ENCODE measurements at regions not wholly inside any gene's neighbourhood (a gene's known extent, or its start where the extent isn't known, plus 50 kb on each side); places are given as distances from the start of the nearest gene placed in this dataset.

- DNase-seq (ENCODE audit: low read depth, low spot score) = no peak
Observed at GRCh38 chr5:117812861-117813260, 1175.5 kb downstream of the DTWD2 start.

GRCh38 chr5:117809251-117809650 is 1179.1 kb downstream of the DTWD2 start:
- DNase-seq (ENCODE audit: low read depth, low spot score) = no peak

DNA sequence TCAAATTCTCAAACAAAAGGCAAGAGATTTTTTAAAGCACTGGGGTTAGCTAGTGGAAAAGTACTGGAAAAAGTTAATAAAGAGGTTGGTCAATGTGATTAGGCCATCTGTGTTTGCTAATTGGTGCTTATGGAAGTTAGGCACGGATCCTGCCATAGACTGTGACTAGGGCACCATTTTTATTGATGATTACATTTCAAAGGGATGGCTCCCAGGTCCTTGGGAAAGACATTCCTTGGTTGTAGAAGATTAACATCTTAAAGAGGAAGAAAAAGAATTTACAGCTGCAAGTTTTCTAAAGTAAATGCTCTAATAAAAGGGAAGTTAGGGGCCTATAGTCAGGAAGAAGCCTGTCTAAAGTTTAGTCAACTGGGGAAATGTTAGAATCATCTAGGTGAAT is 1183.3 kb downstream of the DTWD2 start:
- DNase-seq (ENCODE audit: low read depth, low spot score) = no peak

GRCh38 chr5:117803533-117803932 is 1184.8 kb downstream of the DTWD2 start:
- no peak for DNase-seq (ENCODE audit: low read depth, low spot score)

DNA sequence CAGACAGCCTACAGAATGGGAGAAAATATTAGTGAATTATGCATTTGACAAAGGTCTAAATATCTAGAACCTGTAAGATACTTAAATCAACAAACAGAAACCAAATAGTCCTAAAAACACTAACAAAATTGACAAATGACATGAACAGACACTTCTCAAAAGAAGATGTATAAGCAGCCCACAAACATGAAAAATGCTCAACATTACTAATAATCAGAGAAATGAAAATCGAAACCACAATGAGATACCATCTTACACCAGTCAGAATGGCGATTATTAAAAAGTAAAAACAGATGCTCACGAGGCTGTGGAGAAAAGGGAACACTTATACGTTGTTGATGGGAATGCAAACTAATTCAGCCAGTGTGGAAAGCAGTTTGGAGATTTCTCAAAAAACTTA is 1186.8 kb downstream of the DTWD2 start:
- no peak for DNase-seq (ENCODE audit: low read depth, low spot score)

DNA sequence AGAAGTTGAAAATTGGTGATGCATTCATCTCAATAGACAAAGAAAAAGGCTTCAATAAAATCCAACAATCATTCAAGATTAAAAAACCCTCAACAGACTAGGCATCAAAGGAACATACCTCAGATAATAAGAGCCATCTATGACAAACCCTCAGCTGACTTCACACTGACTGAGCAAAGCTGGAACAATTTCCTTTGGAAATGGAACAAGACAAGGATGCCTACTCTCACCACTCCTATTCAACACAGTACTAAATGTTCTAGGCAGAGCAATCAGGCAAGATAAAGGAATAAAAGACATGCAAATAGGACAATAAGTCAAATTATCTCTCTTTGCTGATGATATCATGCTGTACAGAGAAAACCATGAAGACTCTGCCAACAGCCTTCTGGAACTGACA is 1188.1 kb downstream of the DTWD2 start:
- DNase-seq (ENCODE audit: low read depth, low spot score) = no peak

- DNase-seq (ENCODE audit: low read depth, low spot score) = no peak
Observed at GRCh38 chr5:117794847-117795246, 1193.5 kb downstream of the DTWD2 start.

GRCh38 chr5:117793963-117794362 is 1194.4 kb downstream of the DTWD2 start:
- DNase-seq (ENCODE audit: low read depth, low spot score) = no peak

DNA sequence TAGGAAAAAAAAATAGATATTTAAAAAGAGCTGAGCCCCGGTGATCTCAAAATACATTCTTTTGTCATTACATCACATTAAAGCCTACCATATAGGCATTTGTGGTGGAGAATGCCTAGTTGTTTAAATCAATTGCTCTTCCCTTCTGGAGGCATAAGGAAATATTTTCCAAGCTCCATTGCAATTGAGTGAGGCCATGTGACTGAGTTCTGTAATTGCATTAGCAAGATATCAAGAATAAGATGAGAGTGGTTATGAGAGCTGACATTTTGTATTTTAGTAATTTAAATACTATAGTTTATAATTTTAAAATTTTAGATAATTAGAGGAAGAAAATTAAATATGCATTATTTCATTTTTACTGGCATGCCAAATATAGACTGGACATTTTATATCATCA is 1195.9 kb downstream of the DTWD2 start:
- no peak for DNase-seq (ENCODE audit: low read depth, low spot score)

DNA sequence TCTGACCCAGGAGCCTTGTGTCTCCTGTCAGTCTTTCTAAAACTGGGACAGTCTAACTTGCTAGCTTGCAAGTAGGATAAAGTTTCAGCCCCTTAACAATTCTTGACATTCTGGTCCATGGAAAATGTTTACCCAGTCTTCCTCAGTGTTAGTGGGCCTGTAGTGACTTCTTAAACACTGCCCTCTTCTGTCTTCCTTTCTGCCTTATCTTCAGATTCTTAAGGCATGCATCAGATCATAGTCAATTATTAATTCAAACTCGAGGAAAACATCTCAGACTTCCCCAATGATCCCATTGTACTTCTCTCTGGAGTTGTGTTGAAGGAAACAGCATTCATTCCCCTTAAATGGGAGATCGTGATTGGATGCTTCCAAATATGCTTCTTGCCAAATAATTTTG is 1199.8 kb downstream of the DTWD2 start:
- DNase-seq (ENCODE audit: low read depth, low spot score) = no peak

- no peak for DNase-seq (ENCODE audit: low read depth, low spot score)
Observed at GRCh38 chr5:117779171-117779570, 1204.5 kb upstream of the SEMA6A start.

DNA sequence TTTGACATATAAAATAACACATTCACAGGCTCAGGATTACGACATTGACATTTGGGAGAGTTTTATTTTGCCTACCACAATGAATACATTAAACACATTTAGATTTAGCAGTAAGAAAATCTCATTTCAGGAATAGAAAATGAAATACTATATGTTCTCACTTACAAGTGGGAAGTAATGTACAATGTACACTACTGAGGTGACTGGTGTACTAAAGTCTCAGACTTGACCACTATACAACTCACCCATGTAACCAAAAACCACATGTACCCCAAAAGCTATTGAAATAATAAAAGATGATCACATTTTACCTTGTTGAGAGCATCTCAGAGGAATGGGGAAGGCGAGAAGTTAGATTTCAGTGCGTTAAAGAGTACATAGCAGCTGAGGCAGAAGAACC is 1202.4 kb upstream of the SEMA6A start:
- no peak for DNase-seq (ENCODE audit: low read depth, low spot score)

DNA sequence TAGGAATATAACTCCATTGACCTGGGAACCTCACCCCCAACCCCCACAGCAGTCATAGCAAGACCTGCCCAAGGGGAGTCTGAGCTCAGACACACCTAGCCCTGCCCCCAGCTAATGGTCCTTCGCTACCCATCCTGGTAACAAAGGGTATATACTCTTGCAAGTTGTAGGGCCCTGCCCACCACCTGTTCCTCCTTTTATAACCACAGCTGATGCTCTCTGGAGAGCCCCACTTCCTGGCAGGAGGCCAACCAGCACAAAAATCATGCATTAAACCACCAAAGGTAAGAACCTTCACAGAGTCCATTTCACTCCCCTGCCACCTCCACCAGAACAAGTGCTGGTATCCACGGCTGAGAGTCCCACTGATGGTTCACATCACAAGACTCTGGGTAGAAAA is 1195.3 kb upstream of the SEMA6A start:
- no peak for DNase-seq (ENCODE audit: low read depth, low spot score)

DNA sequence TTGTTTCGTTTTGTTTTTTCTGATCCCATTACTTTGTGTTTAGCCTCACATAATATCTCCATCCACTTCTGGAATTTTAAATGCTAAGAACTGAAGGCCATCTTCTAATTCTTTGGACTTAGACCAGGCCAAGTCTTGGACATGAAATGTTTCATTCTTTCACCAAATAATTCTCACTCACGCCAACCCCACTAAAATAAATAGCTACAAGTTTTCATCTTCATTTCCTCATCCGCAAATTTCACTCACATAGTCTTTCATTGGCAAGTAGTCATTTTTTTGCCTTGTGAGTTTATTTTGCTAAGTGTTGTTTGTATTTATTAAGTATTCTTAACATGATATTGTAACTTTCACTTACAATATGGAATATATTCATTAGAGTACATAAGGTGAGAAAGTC is 1188.6 kb upstream of the SEMA6A start:
- DNase-seq (ENCODE audit: low read depth, low spot score) = no peak

DNA sequence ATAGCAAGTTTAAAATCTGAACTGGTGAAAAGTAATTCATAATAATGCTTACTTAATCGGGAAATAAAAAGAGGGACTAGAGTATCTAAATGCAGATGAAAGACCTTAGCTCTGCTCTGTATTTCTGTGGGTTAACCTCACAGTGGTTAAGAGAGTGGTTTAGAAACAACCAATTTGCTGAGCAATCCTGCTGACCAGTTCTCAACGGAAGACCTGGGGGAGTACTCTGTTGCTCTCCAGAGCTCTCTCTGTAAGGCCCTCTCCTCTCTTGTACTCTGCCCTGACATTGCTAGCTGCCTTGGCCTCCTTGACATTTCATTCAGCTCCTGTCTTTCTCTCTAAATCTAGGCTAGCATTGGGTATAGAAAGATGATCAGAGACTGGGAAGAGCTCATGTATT is 1186.6 kb upstream of the SEMA6A start:
- DNase-seq (ENCODE audit: low read depth, low spot score) = no peak

DNA sequence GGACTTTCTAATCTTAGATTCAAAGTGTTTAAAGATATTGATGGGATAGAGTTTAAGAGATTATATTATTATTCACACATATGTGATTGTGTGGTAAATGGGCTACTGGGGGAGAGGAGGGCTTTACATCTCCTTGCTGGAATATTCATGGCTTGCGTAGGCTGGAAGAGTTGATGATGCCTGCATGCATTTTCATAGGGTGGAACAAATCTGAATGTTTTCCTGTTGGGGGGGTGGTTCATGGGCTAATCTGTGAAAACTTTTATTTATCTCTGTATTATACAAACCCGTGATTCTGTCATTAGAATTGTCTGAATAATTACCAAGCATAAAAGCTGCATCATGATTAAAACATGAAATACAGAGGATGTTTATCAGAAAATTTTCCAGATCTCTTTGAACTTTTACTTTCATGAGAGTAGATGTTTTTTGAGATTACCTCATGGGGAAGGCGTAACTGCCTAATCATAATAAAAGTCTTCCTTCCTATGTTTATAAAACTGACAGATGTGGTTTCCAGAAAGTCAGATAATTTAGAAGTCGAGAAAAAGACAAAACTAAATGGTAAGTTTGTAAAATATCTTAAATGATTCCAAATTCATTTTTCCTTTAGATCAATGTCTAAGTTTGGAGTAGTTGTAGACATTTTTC is 1185.4 kb upstream of the SEMA6A start:
- DNase-seq (ENCODE audit: low read depth, low spot score) = no peak

DNA sequence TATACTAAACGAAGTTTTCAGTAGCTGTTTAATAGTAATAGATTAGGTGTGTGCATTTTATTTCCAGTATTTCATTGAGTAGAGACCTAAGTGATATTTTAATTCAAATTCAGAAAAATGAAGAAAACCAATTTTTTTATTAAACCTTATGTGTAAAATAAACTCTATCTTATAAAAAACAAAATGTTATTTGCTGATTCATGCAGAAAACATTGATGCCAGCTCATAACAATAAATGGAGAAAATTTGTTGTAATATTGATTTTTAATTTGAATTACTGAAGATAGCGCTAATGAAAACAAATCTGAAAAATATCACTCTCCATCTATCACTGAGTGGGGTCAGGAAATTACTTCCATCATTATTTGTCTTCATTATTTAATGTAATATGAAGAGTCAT is 1177.8 kb upstream of the SEMA6A start:
- no peak for DNase-seq (ENCODE audit: low read depth, low spot score)

DNA sequence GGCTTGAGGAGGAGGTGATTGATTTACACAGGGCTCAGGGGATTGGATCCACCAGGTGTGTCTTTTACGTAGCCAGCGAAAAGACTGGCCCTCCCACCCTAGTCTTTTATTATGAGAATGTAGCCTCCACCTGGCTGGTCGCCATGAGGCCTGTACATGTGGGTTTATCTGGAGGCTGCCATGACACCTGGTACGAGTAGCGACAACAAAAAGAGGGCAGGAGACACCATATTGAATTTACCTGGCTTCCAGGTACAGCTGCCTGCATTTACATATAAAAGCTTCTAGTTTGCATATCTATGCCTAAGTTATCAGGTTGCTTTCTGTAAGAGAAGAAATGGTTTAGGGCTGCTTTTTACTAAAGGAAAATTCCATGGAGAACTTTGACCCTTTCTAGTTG is 1173.7 kb upstream of the SEMA6A start:
- DNase-seq (ENCODE audit: low read depth, low spot score) = peak; percentile 48

DNA sequence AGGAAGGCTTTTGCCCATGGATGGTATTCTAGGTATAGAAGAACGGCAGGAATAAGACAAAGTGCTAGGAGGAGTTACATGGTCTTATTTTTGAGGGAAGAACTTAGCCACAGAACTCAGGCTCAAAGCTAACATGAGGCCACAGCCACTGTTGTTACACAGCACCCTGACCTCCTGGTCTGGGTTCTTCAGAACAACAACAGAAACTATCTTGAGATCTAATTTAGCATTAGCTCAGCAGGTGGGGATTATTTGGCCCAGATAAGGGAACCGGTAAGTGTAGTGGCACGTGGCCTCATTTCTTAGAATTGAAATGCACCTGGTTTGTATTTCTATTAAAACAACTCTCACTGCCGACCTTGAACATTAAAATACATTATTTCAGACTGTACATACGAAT is 1168.7 kb upstream of the SEMA6A start:
- DNase-seq (ENCODE audit: low read depth, low spot score) = no peak

DNA sequence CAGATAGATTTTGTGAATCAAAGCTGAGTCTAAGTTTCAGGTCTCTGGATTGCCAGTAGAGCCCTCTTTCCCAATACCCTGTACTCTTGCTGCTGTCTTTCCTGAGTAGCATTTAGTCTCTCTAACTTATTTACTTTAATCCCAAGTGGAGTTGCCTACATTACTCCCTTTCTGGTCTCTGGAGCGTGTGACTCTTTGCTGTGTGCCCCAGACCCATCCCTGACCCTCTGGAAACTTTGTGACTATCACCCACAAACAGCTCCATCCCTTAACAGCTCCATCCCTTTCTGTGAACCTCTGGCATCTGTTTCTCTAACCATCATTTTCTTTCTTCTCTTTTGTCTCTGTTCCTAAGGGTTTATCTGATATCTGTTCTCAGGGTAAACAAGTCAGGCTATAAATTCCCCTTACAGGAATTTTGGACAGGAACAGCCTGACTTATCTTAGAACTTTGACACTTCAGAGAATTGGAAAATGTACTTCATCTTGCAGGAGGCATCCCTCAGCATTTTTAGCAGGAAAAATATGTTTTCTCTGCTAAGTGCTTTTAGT is 1167.1 kb upstream of the SEMA6A start:
- no peak for DNase-seq (ENCODE audit: low read depth, low spot score)

GRCh38 chr5:117740268-117740667 is 1165.6 kb upstream of the SEMA6A start:
- no peak for DNase-seq (ENCODE audit: low read depth, low spot score)

GRCh38 chr5:117738571-117738970 is 1163.9 kb upstream of the SEMA6A start:
- no peak for DNase-seq (ENCODE audit: low read depth, low spot score)

DNA sequence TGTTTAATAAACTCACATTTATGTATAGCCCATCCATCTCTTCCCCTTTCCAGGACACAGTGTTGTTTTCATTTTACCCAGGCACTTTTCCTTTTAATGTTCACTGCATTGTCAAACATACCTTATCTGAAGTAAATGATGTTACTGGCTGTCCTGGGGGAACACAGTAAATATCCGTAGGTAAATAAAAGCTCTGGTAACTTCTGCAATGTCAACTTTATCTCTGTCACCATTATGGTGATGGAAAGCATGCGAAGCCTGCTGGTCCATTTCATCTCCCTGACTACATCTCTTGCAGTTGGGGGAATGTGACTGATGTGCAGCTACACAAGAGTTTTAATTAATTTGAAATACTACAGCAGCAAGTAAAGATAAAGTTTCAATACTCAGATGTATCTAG is 1162.1 kb upstream of the SEMA6A start:
- DNase-seq (ENCODE audit: low read depth, low spot score) = no peak

DNA sequence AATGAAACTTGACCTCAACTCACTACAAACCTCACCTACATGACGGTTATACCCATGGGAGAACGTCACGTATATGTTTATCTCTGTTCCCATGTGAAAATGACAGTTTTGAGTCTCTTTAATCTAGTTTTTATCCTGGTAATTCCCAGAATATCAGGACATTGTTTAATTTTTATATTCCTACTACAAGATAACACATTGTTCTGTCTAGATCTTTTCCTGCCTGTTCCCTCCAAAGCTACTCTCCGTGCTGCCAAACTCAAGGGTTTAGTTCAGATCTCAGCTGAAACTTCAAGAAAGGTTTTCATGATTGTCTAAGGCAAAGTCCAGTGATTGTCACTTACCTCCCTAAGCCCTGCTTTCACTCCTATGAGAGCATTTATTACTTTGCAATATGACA is 1159.4 kb upstream of the SEMA6A start:
- DNase-seq (ENCODE audit: low read depth, low spot score) = no peak
